ENCODE measurements at regions not wholly inside any gene's neighbourhood (a gene's known extent, or its start where the extent isn't known, plus 50 kb on each side); places are given as distances from the start of the nearest gene placed in this dataset.

DNA sequence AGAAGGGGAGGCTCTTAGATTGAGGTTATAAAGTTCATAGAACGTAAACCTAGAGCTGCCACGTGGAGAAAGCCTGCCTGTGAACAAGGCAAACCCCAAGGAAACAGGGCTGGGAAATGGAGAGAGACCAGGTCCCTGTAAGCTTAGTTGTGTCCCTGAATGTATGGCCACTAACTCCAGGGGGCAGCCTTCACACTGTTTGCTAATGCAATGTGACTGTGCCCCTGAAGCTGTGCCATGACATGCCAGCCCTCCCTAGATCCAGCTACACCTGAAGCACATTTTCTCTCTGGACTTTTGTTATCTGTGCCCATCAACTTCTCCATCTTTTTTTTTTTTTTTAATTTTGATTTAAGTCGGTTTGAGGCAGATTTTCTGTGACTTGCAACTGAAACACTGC, 60.6 kb upstream of the TMCC3 start:
- Histone ChIP-seq H3K4me2 (no peak overlapping the region), H3K9me3 (no peaks in the 10 kb centered on the region), H2AFZ (ENCODE audit: low read depth) (no peak overlapping the region), H3K4me1 (ENCODE audit: control insufficient read depth in 1 of 2, insufficient read depth in 2 of 2, low read depth in 1 of 2, low read length in 1 of 2) (peaks cover 0 to 5% of the 10 kb centered on the region in 2 experiments; a peak in 2 of 4 replicates), H3K27ac (ENCODE audit: low read depth in 2 of 2, low read length in 1 of 2) (no peak overlapping the region), H3K4me3 (ENCODE audit: low read depth in 2 of 2, low read length in 1 of 2) (no peak overlapping the region), H3F3A (replicated peaks; ENCODE audit: insufficient read depth) (no peaks in the 10 kb centered on the region), H4K20me1 (ENCODE audit: insufficient read depth) (no peaks in the 10 kb centered on the region), H3K9ac (no peak overlapping the region), H3K9me2 (no peaks in the 10 kb centered on the region), H3K27me3 (ENCODE audit: insufficient read depth) (no peaks in the 10 kb centered on the region), H3K36me3 (replicated peaks in 1 of 2; ENCODE audit: control insufficient read depth in 1 of 2, insufficient read depth in 2 of 2, low read length in 1 of 2) (no peaks in the 10 kb centered on the region), H3K79me2 (ENCODE audit: insufficient read depth) (no peaks in the 10 kb centered on the region)
- TF ChIP-seq EP300 (IDR thresholded peaks at IDR 0.05; ENCODE audit: borderline replicate concordance in 1 of 2, low read depth in 1 of 2, low read length in 1 of 2) (no peak), SMC3 (IDR thresholded peaks at IDR 0.05; ENCODE audit: low read depth, low read length) (peak; percentile 42; the same call in 1 of the 2 replicates), RAD21 (IDR thresholded peaks at IDR 0.05; ENCODE audit: low read length) (peak; percentile 54)
- TF ChIP-seq, protein P1, sequence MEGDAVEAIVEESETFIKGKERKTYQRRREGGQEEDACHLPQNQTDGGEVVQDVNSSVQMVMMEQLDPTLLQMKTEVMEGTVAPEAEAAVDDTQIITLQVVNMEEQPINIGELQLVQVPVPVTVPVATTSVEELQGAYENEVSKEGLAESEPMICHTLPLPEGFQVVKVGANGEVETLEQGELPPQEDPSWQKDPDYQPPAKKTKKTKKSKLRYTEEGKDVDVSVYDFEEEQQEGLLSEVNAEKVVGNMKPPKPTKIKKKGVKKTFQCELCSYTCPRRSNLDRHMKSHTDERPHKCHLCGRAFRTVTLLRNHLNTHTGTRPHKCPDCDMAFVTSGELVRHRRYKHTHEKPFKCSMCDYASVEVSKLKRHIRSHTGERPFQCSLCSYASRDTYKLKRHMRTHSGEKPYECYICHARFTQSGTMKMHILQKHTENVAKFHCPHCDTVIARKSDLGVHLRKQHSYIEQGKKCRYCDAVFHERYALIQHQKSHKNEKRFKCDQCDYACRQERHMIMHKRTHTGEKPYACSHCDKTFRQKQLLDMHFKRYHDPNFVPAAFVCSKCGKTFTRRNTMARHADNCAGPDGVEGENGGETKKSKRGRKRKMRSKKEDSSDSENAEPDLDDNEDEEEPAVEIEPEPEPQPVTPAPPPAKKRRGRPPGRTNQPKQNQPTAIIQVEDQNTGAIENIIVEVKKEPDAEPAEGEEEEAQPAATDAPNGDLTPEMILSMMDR (IDR thresholded peaks at IDR 0.05), result peak; percentile 48; the same call in 1 of the 2 replicates
- 27% methylated on average over 3 of the region's 3 CpGs for WGBS (ENCODE audit: low lambda C conversion rate)
- ChIA-PET POLR2A (no interaction called here), CTCF (interaction anchor here (0.5 to 0.9 kb wide), 5 partner anchors 10 to 207 kb away, joined by 3 read pairs; no protein-coding TSS in a partner anchor)
- DNase-seq, result peak; percentile 36

DNA sequence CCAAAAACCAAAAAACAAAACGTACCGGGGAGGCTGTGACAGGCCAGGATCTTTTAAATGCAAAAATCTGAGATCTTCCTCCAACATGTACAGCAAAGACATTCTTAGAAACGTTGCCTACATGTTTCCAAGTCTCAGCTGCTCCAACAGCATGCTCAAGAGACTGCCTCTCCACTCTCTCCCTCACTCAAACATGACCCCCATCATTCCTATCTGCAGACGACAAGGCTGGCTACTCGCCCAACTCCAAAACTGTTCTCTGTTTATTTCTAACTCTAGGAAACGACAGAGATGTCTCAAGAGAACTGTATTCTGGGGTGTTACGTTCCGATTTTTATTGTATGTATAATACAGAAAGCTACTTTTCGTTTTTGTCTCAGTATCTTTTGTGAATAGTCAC, 57.5 kb upstream of the TMCC3 start:
- Histone ChIP-seq H3K9me2 (no peaks in the 10 kb centered on the region), H3K9ac (no peak overlapping the region), H3K9me3 (no peaks in the 10 kb centered on the region), H3K4me1 (ENCODE audit: control insufficient read depth in 1 of 2, insufficient read depth in 2 of 2, low read depth in 1 of 2, low read length in 1 of 2) (no peaks in the 10 kb centered on the region; a peak in 1 of 4 replicates), H3K79me2 (ENCODE audit: insufficient read depth) (no peaks in the 10 kb centered on the region), H4K20me1 (ENCODE audit: insufficient read depth) (no peaks in the 10 kb centered on the region), H3F3A (replicated peaks; ENCODE audit: insufficient read depth) (no peaks in the 10 kb centered on the region), H3K27ac (ENCODE audit: low read depth in 2 of 2, low read length in 1 of 2) (no peak overlapping the region), H3K36me3 (replicated peaks in 1 of 2; ENCODE audit: control insufficient read depth in 1 of 2, insufficient read depth in 2 of 2, low read length in 1 of 2) (no peaks in the 10 kb centered on the region), H3K4me3 (ENCODE audit: low read depth in 2 of 2, low read length in 1 of 2) (no peak overlapping the region), H3K4me2 (no peak overlapping the region), H2AFZ (ENCODE audit: low read depth) (no peak overlapping the region), H3K27me3 (ENCODE audit: insufficient read depth) (no peaks in the 10 kb centered on the region)
- no peak for TF ChIP-seq TCF12 (IDR thresholded peaks at IDR 0.05)
- no peak for TF ChIP-seq JUND (IDR thresholded peaks at IDR 0.05)
- no peak for TF ChIP-seq RXRA (IDR thresholded peaks at IDR 0.05; ENCODE audit: borderline replicate concordance, low read depth)
- no peak for TF ChIP-seq RCOR1 (IDR thresholded peaks at IDR 0.05; ENCODE audit: low read length)
- TF ChIP-seq NFIC (IDR thresholded peaks at IDR 0.05; ENCODE audit: borderline replicate concordance), result no peak
- no peak for TF ChIP-seq POLR2AphosphoS5 (IDR thresholded peaks at IDR 0.05; ENCODE audit: low read depth, low read length)
- TF ChIP-seq, protein P2, sequence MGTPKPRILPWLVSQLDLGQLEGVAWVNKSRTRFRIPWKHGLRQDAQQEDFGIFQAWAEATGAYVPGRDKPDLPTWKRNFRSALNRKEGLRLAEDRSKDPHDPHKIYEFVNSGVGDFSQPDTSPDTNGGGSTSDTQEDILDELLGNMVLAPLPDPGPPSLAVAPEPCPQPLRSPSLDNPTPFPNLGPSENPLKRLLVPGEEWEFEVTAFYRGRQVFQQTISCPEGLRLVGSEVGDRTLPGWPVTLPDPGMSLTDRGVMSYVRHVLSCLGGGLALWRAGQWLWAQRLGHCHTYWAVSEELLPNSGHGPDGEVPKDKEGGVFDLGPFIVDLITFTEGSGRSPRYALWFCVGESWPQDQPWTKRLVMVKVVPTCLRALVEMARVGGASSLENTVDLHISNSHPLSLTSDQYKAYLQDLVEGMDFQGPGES (IDR thresholded peaks at IDR 0.05; ENCODE audit: low read depth, low read length), result no peak
- TF ChIP-seq, protein P3, sequence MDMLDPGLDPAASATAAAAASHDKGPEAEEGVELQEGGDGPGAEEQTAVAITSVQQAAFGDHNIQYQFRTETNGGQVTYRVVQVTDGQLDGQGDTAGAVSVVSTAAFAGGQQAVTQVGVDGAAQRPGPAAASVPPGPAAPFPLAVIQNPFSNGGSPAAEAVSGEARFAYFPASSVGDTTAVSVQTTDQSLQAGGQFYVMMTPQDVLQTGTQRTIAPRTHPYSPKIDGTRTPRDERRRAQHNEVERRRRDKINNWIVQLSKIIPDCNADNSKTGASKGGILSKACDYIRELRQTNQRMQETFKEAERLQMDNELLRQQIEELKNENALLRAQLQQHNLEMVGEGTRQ (IDR thresholded peaks at IDR 0.05; ENCODE audit: borderline replicate concordance, low read depth, low read length), result no peak
- TF ChIP-seq ELF1 (IDR thresholded peaks at IDR 0.05), result no peak
- no peak for TF ChIP-seq SMC3 (IDR thresholded peaks at IDR 0.05; ENCODE audit: low read depth, low read length)
- TF ChIP-seq GATA2 (CRISPR knock-in tag; IDR thresholded peaks at IDR 0.05), result no peak
- TF ChIP-seq EP300 (IDR thresholded peaks at IDR 0.05; ENCODE audit: borderline replicate concordance in 1 of 2, low read depth in 1 of 2, low read length in 1 of 2), result no peak
- ChIA-PET CTCF (no interaction called here), POLR2A (no interaction called here)
- 49% methylated on average over 9 of the region's 9 CpGs for WGBS (ENCODE audit: low lambda C conversion rate)
- DNase-seq, result no peak

All from SK-N-SH (cell line).